WERI-Rb-1 (cell line): ENCODE measurements at regions not wholly inside any gene's neighbourhood (a gene's known extent, or its start where the extent isn't known, plus 50 kb on each side); places are given as distances from the start of the nearest gene placed in this dataset.

Experiments used
- DNase-seq: peaks from one replicate; pipeline ENCODE4 v3.0.0-alpha.2; 2020
- H3K27ac ChIP-seq: fragments of 250-450 bp; sonication (Bioruptor Pico); 2 replicates; pipeline ENCODE4 v1.5.1; 2020; ENCODE audit warnings: mild to moderate bottlenecking, moderate library complexity
- H3K27me3 ChIP-seq: fragments of 250-450 bp; sonication (Bioruptor Pico); 2 replicates; pipeline ENCODE4 v1.5.1; 2021; ENCODE audit warnings: mild to moderate bottlenecking, low read depth, moderate library complexity; ENCODE audit not compliant: insufficient read depth, severe bottlenecking
- H3K36me3 ChIP-seq: fragments of 250-450 bp; sonication (Bioruptor Pico); 2 replicates; pipeline ENCODE4 v1.5.1; 2020; ENCODE audit warnings: mild to moderate bottlenecking, moderate library complexity
- H3K4me3 ChIP-seq: 2 replicates; pipeline ENCODE4 v1.5.1; 2011; ENCODE audit warnings: low read depth, mild to moderate bottlenecking, control low read depth, low read length
- H3K9me3 ChIP-seq: fragments of 250-450 bp; sonication (Bioruptor Pico); 2 replicates; pipeline ENCODE4 v1.5.1; 2021; ENCODE audit warnings: mild to moderate bottlenecking, moderate library complexity; ENCODE audit not compliant: severe bottlenecking
- CTCF ChIP-seq: IDR thresholded peaks from 2 replicates; pipeline ENCODE4 v1.5.1; 2011; ENCODE audit warnings: low read depth, mild to moderate bottlenecking, control low read depth, inconsistent platforms, low read length

GRCh38 chr3:168753724-168754123, 658.0 kb upstream of the GOLIM4 start:
- Histone ChIP-seq H3K36me3 (no peaks in the 10 kb centered on the region), H3K4me3 (no peak overlapping the region), H3K27me3 (no peaks in the 10 kb centered on the region), H3K9me3 (no peaks in the 10 kb centered on the region), H3K27ac (no peak overlapping the region)
- no peak for TF ChIP-seq CTCF
- DNase-seq: no peak

GRCh38 chr3:168752339-168752738, 656.6 kb upstream of the GOLIM4 start:
- Histone ChIP-seq H3K27ac (no peak overlapping the region), H3K27me3 (no peaks in the 10 kb centered on the region), H3K9me3 (no peaks in the 10 kb centered on the region), H3K4me3 (no peak overlapping the region), H3K36me3 (no peaks in the 10 kb centered on the region)
- no peak for TF ChIP-seq CTCF
- DNase-seq: no peak

GRCh38 chr3:168747697-168748096, 652.0 kb upstream of the GOLIM4 start:
- TF ChIP-seq CTCF: no peak
- H3K36me3 ChIP-seq: no peaks in the 10 kb centered on the region
- no peak overlapping the region for H3K4me3 ChIP-seq

GRCh38 chr3:168738527-168739325, 643.0 kb upstream of the GOLIM4 start:
- H3K36me3 ChIP-seq: no peaks in the 10 kb centered on the region
- TF ChIP-seq CTCF: no peak
- no peaks in the 10 kb centered on the region for H3K27me3 ChIP-seq
- DNase-seq: no peak
- H3K9me3 ChIP-seq: no peaks in the 10 kb centered on the region
- no peak overlapping the region for H3K27ac ChIP-seq
- H3K4me3 ChIP-seq: no peak overlapping the region

More at GRCh38 chr3:168747697-168748096, 652.0 kb upstream of the GOLIM4 start:
- Histone ChIP-seq H3K27ac (no peak overlapping the region), H3K9me3 (no peaks in the 10 kb centered on the region), H3K27me3 (no peaks in the 10 kb centered on the region)
- DNase-seq: no peak

GRCh38 chr3:168736202-168736601, 640.5 kb upstream of the GOLIM4 start:
- no peaks in the 10 kb centered on the region for H3K36me3 ChIP-seq
- TF ChIP-seq CTCF: no peak
- DNase-seq: no peak
- no peaks in the 10 kb centered on the region for H3K27me3 ChIP-seq
- no peak overlapping the region for H3K27ac ChIP-seq
- no peak overlapping the region for H3K4me3 ChIP-seq
- H3K9me3 ChIP-seq: no peaks in the 10 kb centered on the region

- Histone ChIP-seq H3K27ac (no peak overlapping the region), H3K9me3 (no peaks in the 10 kb centered on the region), H3K36me3 (no peaks in the 10 kb centered on the region), H3K27me3 (no peaks in the 10 kb centered on the region), H3K4me3 (no peak overlapping the region)
- DNase-seq: no peak
- TF ChIP-seq CTCF: no peak
These were observed 634.3 kb upstream of the GOLIM4 start for GRCh38 chr3:168730073-168730472.
